ENCODE measurements at regions not wholly inside any gene's neighbourhood (a gene's known extent, or its start where the extent isn't known, plus 50 kb on each side); places are given as distances from the start of the nearest gene placed in this dataset.

DNA sequence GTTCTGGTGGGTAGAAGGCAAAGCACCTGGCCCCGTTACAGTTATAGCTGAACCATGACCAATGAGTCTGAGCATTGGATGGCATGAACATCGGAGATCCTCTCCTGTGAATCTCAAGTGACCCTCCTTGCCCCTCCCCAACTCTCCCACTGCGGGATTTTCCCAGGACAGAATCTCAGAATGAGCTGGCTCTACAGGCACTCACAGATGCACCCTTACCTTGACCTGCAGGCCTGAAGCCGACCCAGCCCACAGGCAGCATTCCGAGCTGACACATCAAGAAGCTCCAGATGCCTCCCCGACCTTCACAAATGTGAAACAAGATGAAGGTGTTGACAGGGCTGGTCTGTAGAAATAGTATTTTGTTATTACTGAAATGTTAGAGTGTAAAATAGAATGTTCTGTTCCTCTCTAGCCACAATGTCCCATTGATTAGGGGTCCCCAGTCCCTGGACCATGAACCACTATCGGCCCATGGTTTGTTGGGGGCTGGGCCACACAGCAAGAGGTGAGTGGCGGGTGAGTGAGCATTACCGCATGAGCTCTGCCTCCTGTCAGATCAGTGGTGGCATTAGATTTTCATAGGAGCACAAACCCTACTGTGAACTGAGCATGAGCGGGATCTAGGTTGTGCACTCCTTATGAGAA lies 263.4 kb downstream of the AUH start:
- Histone ChIP-seq H3K27ac (ENCODE audit: low read length) (no peak overlapping the region), H3K4me1 (ENCODE audit: low read length) (no peaks in the 10 kb centered on the region), H3K4me2 (ENCODE audit: low read depth, low read length, poor library complexity, severe bottlenecking) (no peak overlapping the region), H3K9ac (ENCODE audit: low read length) (no peak overlapping the region), H3K4me3 (ENCODE audit: low read length) (no peak overlapping the region), H3K79me2 (ENCODE audit: low read length) (no peaks in the 10 kb centered on the region), H4K20me1 (ENCODE audit: insufficient read depth, low read depth, low read length) (no peaks in the 10 kb centered on the region), H3K27me3 (ENCODE audit: low read length) (no peaks in the 10 kb centered on the region), H3K36me3 (ENCODE audit: insufficient read depth, low read length) (no peaks in the 10 kb centered on the region), H3K9me2 (replicated peaks; ENCODE audit: insufficient read depth, low read length) (no peaks in the 10 kb centered on the region), H2AFZ (ENCODE audit: low read length) (no peak overlapping the region), H3K9me3 (ENCODE audit: low read length) (no peaks in the 10 kb centered on the region)
- DNase-seq: no peak

- no peak overlapping the region for H2AFZ ChIP-seq (ENCODE audit: low read length)
- no peak for DNase-seq
- H3K27me3 ChIP-seq (ENCODE audit: low read length): no peaks in the 10 kb centered on the region
- no peaks in the 10 kb centered on the region for H3K79me2 ChIP-seq (ENCODE audit: low read length)
- no peak overlapping the region for H3K4me2 ChIP-seq (ENCODE audit: low read depth, low read length, poor library complexity, severe bottlenecking)
- H4K20me1 ChIP-seq (ENCODE audit: insufficient read depth, low read depth, low read length): no peaks in the 10 kb centered on the region
- H3K9me2 ChIP-seq (replicated peaks; ENCODE audit: insufficient read depth, low read length): no peaks in the 10 kb centered on the region
- no peak overlapping the region for H3K4me3 ChIP-seq (ENCODE audit: low read length)
- no peaks in the 10 kb centered on the region for H3K36me3 ChIP-seq (ENCODE audit: insufficient read depth, low read length)
- no peak overlapping the region for H3K9ac ChIP-seq (ENCODE audit: low read length)
- H3K27ac ChIP-seq (ENCODE audit: low read length): no peak overlapping the region
- H3K9me3 ChIP-seq (ENCODE audit: low read length): no peaks in the 10 kb centered on the region
- no peaks in the 10 kb centered on the region for H3K4me1 ChIP-seq (ENCODE audit: low read length)
Observed at GRCh38 chr9:91099436-91099835, 262.3 kb downstream of the AUH start.

- no peak for DNase-seq
- Histone ChIP-seq H4K20me1 (ENCODE audit: insufficient read depth, low read depth, low read length) (no peaks in the 10 kb centered on the region), H3K4me2 (ENCODE audit: low read depth, low read length, poor library complexity, severe bottlenecking) (no peak overlapping the region), H3K4me1 (ENCODE audit: low read length) (no peaks in the 10 kb centered on the region), H3K9me2 (replicated peaks; ENCODE audit: insufficient read depth, low read length) (no peaks in the 10 kb centered on the region), H3K27me3 (ENCODE audit: low read length) (no peaks in the 10 kb centered on the region), H3K9me3 (ENCODE audit: low read length) (no peaks in the 10 kb centered on the region), H3K79me2 (ENCODE audit: low read length) (no peaks in the 10 kb centered on the region), H3K27ac (ENCODE audit: low read length) (no peak overlapping the region), H3K4me3 (ENCODE audit: low read length) (no peak overlapping the region), H3K9ac (ENCODE audit: low read length) (no peak overlapping the region), H2AFZ (ENCODE audit: low read length) (no peak overlapping the region), H3K36me3 (ENCODE audit: insufficient read depth, low read length) (no peaks in the 10 kb centered on the region)
Observed at GRCh38 chr9:91100878-91101450, 260.8 kb downstream of the AUH start.

DNA sequence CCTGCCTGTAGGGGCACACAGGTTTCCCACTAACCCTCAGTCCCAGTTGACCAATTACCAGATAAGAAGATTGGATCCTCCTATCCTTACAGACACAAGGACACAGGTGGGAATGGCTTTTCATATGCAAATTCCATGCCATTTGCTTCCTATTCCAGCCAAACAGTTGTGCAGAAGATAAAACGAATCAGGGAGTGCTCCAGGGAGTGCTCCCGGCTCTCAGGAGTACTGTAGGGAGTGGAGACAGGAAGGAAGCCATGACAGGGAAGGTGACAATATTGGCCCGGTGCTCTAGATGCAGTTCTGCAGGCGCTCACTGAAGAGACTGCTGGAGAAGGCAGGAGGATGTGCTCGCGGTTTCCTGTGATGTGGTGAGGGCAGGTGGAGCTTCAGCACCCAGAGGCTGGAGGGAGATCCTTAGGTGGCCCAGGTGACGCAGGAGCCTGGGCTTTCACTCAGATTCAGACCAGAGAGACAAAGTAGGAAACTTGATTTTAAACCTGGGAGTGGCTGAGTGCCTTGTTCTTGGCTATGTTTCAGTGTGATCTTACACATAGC lies 260.0 kb downstream of the AUH start:
- Histone ChIP-seq H3K4me1 (ENCODE audit: low read length) (no peaks in the 10 kb centered on the region), H2AFZ (ENCODE audit: low read length) (no peak overlapping the region), H3K79me2 (ENCODE audit: low read length) (no peaks in the 10 kb centered on the region), H4K20me1 (ENCODE audit: insufficient read depth, low read depth, low read length) (no peaks in the 10 kb centered on the region), H3K9ac (ENCODE audit: low read length) (no peak overlapping the region), H3K4me3 (ENCODE audit: low read length) (no peak overlapping the region), H3K27ac (ENCODE audit: low read length) (no peak overlapping the region), H3K27me3 (ENCODE audit: low read length) (no peaks in the 10 kb centered on the region), H3K4me2 (ENCODE audit: low read depth, low read length, poor library complexity, severe bottlenecking) (no peak overlapping the region), H3K9me2 (replicated peaks; ENCODE audit: insufficient read depth, low read length) (no peaks in the 10 kb centered on the region), H3K9me3 (ENCODE audit: low read length) (no peaks in the 10 kb centered on the region), H3K36me3 (ENCODE audit: insufficient read depth, low read length) (no peaks in the 10 kb centered on the region)
- DNase-seq: no peak

- Histone ChIP-seq H3K4me2 (ENCODE audit: low read depth, low read length, poor library complexity, severe bottlenecking) (no peak overlapping the region), H2AFZ (ENCODE audit: low read length) (no peak overlapping the region), H4K20me1 (ENCODE audit: insufficient read depth, low read depth, low read length) (no peaks in the 10 kb centered on the region), H3K36me3 (ENCODE audit: insufficient read depth, low read length) (no peaks in the 10 kb centered on the region), H3K27ac (ENCODE audit: low read length) (no peak overlapping the region), H3K9me2 (replicated peaks; ENCODE audit: insufficient read depth, low read length) (no peaks in the 10 kb centered on the region), H3K27me3 (ENCODE audit: low read length) (no peaks in the 10 kb centered on the region), H3K9me3 (ENCODE audit: low read length) (no peaks in the 10 kb centered on the region), H3K4me3 (ENCODE audit: low read length) (no peak overlapping the region), H3K9ac (ENCODE audit: low read length) (no peak overlapping the region), H3K79me2 (ENCODE audit: low read length) (no peaks in the 10 kb centered on the region), H3K4me1 (ENCODE audit: low read length) (no peaks in the 10 kb centered on the region)
- DNase-seq: no peak
Observed at GRCh38 chr9:91102269-91102668, 259.4 kb downstream of the AUH start.

GRCh38 chr9:91103931-91104330 lies 257.8 kb downstream of the AUH start:
- Histone ChIP-seq H3K4me3 (ENCODE audit: low read length) (no peak overlapping the region), H3K9me3 (ENCODE audit: low read length) (no peaks in the 10 kb centered on the region), H3K9me2 (replicated peaks; ENCODE audit: insufficient read depth, low read length) (no peaks in the 10 kb centered on the region), H3K36me3 (ENCODE audit: insufficient read depth, low read length) (no peaks in the 10 kb centered on the region), H4K20me1 (ENCODE audit: insufficient read depth, low read depth, low read length) (no peaks in the 10 kb centered on the region), H3K79me2 (ENCODE audit: low read length) (no peaks in the 10 kb centered on the region), H3K27me3 (ENCODE audit: low read length) (no peaks in the 10 kb centered on the region), H3K9ac (ENCODE audit: low read length) (no peak overlapping the region), H3K4me2 (ENCODE audit: low read depth, low read length, poor library complexity, severe bottlenecking) (no peak overlapping the region), H3K27ac (ENCODE audit: low read length) (no peak overlapping the region), H3K4me1 (ENCODE audit: low read length) (no peaks in the 10 kb centered on the region), H2AFZ (ENCODE audit: low read length) (no peak overlapping the region)
- no peak for DNase-seq

DNA sequence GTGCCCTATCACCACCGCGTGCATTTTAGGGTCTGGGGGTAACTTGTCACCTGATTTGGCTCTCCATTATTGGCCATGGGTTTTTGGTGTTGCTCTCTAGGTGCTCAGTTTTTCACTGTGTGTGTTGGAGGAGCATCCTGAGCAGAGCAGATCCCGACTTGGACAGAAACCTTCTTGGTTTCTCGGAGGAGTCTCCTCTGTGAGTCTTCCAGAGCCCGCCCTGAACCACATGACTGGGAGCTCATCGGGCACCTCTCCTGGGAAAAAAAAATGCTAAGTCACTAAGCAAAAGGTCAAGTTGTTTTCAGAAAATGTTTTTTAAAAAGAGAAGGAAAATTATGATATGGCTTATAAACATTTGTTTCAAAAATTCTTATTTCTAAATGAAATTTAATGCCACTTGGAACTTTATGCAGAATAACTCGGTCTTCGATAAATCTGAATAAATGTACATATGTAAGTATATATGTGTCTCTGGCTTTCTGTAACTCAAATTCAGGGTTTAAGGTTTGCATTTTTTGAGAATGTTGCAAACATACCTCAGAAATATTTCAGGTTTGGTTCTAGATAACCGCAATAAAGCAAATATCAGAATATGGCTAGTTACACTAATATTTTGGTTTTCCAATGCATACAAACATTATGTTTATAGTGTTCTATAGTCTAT lies 255.2 kb downstream of the AUH start:
- no peak for DNase-seq

GRCh38 chr9:91111226-91111625 lies 250.5 kb downstream of the AUH start:
- Histone ChIP-seq H4K20me1 (ENCODE audit: insufficient read depth, low read depth, low read length) (no peaks in the 10 kb centered on the region), H3K4me1 (ENCODE audit: low read length) (no peaks in the 10 kb centered on the region), H3K4me3 (ENCODE audit: low read length) (no peak overlapping the region), H3K27ac (ENCODE audit: low read length) (no peak overlapping the region), H3K9me2 (replicated peaks; ENCODE audit: insufficient read depth, low read length) (no peaks in the 10 kb centered on the region), H3K27me3 (ENCODE audit: low read length) (0 out of 2 replicates have a peak, but pooled peaks cover 4% of the 10 kb centered on the region), H3K9me3 (ENCODE audit: low read length) (no peaks in the 10 kb centered on the region), H2AFZ (ENCODE audit: low read length) (no peak overlapping the region), H3K4me2 (ENCODE audit: low read depth, low read length, poor library complexity, severe bottlenecking) (no peak overlapping the region), H3K9ac (ENCODE audit: low read length) (no peak overlapping the region), H3K36me3 (ENCODE audit: insufficient read depth, low read length) (no peaks in the 10 kb centered on the region), H3K79me2 (ENCODE audit: low read length) (no peaks in the 10 kb centered on the region)
- DNase-seq: no peak

More for the DNA sequence above, 255.2 kb downstream of the AUH start:
- H3K9me2 ChIP-seq (replicated peaks; ENCODE audit: insufficient read depth, low read length): no peaks in the 10 kb centered on the region
- H3K27me3 ChIP-seq (ENCODE audit: low read length): 0 out of 2 replicates have a peak, but pooled peaks cover 4% of the 10 kb centered on the region
- H2AFZ ChIP-seq (ENCODE audit: low read length): no peak overlapping the region
- H3K4me3 ChIP-seq (ENCODE audit: low read length): no peak overlapping the region
- no peak overlapping the region for H3K27ac ChIP-seq (ENCODE audit: low read length)
- H3K4me2 ChIP-seq (ENCODE audit: low read depth, low read length, poor library complexity, severe bottlenecking): no peak overlapping the region
- H3K9ac ChIP-seq (ENCODE audit: low read length): no peak overlapping the region
- no peaks in the 10 kb centered on the region for H3K9me3 ChIP-seq (ENCODE audit: low read length)
- H4K20me1 ChIP-seq (ENCODE audit: insufficient read depth, low read depth, low read length): no peaks in the 10 kb centered on the region
- H3K4me1 ChIP-seq (ENCODE audit: low read length): no peaks in the 10 kb centered on the region
- H3K79me2 ChIP-seq (ENCODE audit: low read length): no peaks in the 10 kb centered on the region
- no peaks in the 10 kb centered on the region for H3K36me3 ChIP-seq (ENCODE audit: insufficient read depth, low read length)

Measured in Karpas-422 (cell line).